GOT3 (cell line): ENCODE measurements at regions not wholly inside any gene's neighbourhood (a gene's known extent, or its start where the extent isn't known, plus 50 kb on each side); places are given as distances from the start of the nearest gene placed in this dataset.

Experiments used
- DNase-seq: peaks from one replicate; lab custom pipeline; 2025; ENCODE audit warnings: mixed read lengths; lab: John Stamatoyannopoulos, UW

- DNase-seq, result no peak
Measured at GRCh38 chr12:77777274-77777673, 53.4 kb upstream of the NAV3 start.

DNA sequence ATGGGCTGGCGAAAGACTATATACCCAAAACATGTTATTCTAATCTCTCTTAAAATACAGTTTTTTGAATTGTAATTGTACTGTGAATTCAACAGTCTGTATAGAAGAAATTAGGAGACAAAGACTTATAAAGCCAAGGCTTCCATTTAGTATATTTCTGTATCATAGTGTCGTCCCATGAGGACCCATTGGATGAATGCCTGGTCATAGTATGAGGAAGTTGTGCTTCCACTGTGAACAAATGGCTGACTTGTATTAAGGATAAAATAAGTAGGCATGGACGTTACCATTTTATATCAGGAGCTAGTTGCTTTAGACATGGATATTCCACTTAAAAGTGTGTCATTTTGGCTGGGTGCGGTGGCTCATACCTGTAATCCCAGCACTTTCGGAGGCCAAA lies 55.9 kb upstream of the NAV3 start:
- DNase-seq, result no peak

DNA sequence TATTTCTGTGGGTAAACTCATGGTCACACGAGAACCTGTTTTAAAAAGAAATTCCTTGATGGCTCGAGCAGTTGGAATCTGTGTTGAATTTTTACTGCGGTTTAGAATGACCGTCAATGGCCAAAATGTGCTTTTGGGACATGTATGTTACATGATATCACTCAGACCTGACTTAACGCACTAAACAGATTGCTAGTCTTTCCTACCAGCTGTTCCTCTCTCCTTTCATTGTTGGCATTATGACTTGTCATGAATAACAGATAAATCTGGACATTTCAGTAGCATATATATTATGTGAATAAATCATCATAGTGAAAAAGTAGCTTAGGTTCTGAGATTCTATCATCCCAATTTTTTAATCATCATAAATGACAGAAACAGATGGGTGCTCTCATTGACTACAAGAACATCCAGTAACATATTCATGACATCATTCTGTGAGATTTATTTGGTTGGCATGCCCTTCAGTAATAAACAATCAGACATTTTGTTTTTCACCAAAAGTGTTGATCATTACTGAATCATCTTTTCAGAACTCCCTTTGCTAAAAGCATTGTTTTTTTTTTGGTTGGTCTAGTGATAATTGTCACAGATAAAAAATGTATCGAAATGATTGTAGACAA lies 57.9 kb upstream of the NAV3 start:
- DNase-seq, result no peak

GRCh38 chr12:77768558-77768957 lies 62.1 kb upstream of the NAV3 start:
- no peak for DNase-seq

DNA sequence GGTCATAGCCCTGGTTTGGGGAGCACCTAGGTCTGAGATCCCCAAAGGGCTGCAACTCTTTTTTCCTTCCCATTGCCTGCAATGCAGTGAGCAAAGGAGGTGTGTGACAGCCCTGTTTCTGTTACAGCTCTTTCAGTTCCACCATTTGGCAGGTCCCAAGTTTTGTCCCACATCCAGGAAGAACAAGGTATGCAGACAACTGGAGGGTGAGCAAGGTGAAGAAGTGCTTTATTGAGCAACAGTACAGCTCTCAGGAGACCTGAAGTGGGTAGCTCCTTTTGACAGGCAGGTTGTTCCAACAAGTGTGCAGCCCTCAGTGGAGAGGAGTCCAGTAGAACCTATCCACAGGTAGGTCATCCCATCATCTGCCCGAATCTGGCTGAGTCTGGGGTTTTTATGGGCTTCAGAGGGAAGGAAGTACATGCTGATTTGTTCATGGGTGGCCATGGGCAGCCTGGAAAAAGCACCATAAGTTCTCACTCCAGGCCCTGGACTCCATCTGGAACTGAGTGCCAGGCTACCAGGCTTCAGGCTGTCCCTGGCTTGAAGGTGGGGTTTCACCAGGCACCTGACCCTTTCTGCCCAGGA lies 62.8 kb upstream of the NAV3 start:
- DNase-seq, result no peak

GRCh38 chr12:77767335-77767734 lies 63.4 kb upstream of the NAV3 start:
- no peak for DNase-seq

- DNase-seq, result no peak
Measured at GRCh38 chr12:77766224-77766623, 64.5 kb upstream of the NAV3 start.

DNA sequence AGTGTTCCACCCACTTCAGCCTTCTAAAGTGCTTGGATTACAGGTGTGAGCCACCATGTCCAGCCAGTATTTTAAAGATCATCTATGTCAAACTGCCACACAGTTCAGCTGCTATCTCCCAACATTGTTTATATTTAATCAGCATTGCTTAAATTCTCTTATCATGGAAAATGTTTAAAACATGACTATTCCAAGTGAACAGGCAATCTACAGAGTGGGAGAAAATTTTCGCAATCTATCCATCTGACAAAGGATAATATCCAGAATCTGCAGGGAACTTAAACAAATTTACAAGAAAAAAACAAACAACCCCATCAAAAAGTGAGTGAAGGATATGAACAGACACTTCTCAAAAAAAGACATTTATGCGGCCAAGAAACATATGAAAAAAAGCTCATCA lies 69.4 kb upstream of the NAV3 start:
- DNase-seq, result no peak

GRCh38 chr12:77760271-77761025 lies 70.2 kb upstream of the NAV3 start:
- no peak for DNase-seq

GRCh38 chr12:77754086-77754485 lies 76.6 kb upstream of the NAV3 start:
- DNase-seq, result no peak

GRCh38 chr12:77751939-77752338 lies 78.8 kb upstream of the NAV3 start:
- DNase-seq, result no peak

GRCh38 chr12:77746096-77746495 lies 84.6 kb upstream of the NAV3 start:
- DNase-seq, result no peak

DNA sequence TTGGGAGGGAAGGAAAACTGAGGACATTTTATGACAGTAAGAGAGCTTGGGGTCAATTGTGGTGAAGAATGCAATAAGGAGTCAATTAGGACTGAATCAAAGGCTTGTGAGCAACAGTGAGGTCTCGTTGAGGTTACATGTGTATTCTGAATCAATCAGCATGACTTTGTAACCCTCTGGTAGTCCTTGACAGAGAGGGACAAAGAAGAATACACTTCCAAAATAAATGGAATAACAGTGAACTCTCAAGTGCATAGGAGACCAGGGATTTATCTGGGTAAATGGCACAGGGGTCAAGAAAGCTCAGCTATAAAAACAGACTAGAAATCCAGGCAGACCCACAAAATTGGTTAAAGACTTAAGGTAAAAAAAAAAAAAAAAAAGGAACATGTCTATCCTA lies 85.1 kb upstream of the NAV3 start:
- DNase-seq, result no peak

DNA sequence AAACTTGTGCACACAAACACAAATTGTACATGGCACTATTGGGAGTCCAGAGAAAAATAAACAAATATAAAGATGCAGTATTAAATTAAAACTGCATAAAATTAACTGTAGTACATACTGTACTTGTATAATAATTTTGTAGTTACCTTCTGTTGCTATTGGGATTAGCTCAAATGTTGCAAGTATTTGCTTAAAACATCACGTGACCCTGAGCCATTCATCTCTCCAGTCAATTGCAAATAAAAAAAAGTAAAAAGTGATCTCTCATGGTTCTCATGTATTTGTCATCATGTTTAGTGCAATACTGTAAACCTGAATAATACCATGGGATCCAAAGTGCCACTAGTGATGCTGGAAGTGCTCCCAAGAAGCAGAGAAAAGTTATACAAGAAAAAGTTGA lies 88.1 kb upstream of the NAV3 start:
- DNase-seq, result no peak

GRCh38 chr12:77741974-77742517 lies 88.6 kb upstream of the NAV3 start:
- DNase-seq, result no peak

DNA sequence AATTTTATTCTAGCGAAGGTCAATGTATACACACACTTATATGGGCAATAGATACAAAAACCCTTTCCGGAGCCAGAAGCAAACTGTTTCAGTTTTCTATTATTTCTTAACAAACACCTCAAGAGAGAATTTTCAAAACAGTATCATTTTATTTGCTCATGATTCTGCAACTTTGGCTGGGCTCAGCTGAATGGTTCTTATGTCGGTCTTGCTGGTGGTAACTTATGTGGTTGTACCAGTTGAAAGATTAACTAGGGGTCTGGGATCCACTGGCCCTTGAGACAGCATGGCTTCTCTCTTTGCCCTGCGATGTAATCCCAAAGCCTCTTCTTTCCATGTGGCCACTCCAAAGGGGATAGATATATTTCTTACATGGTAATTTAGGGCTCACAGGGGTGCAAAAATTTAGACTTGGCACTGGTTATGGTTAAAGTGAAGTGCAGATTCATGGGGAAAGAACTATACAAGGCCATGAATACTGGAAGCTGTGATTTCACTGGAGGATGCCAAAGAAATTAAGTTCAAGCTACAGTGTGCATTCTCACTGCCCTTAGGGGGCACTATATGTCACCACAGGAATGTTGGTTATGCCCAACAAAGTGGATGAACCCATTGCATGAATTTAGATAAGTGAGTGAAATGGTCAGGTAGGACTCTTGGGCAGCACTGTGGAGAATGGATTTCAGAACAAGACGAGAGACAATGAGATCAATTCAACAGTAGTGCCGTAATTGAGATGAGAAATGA lies 94.3 kb upstream of the NAV3 start:
- no peak for DNase-seq

GRCh38 chr12:77734214-77734883 lies 96.3 kb upstream of the NAV3 start:
- DNase-seq, result no peak

GRCh38 chr12:77728018-77728417 lies 102.7 kb upstream of the NAV3 start:
- no peak for DNase-seq

DNA sequence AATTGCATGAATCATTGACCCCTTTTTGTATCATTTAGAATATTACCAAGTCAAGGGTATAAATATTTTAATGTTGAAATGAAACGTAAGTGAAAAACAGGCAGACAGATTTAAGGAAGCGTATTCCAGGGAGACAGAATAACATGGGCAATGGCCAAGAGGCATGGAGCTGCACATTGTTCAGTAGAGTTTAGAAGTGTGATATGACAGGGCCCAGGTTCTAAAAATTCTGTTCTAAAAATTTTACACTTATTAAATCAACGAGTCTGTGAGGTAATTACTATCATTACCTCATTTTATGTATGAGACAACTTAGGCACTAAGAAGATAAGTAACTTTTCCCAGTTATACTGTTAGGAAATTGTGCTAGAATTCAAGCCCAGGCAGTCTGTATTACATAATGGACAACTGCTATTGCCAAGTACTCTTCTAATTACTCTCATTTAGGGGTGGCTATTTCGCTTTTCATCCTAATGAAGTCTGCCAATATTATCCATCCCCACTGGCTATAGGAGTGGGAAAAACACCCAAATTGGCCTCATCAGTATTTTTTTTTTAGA lies 103.2 kb upstream of the NAV3 start:
- no peak for DNase-seq

GRCh38 chr12:77725611-77726010 lies 105.1 kb upstream of the NAV3 start:
- no peak for DNase-seq

DNA sequence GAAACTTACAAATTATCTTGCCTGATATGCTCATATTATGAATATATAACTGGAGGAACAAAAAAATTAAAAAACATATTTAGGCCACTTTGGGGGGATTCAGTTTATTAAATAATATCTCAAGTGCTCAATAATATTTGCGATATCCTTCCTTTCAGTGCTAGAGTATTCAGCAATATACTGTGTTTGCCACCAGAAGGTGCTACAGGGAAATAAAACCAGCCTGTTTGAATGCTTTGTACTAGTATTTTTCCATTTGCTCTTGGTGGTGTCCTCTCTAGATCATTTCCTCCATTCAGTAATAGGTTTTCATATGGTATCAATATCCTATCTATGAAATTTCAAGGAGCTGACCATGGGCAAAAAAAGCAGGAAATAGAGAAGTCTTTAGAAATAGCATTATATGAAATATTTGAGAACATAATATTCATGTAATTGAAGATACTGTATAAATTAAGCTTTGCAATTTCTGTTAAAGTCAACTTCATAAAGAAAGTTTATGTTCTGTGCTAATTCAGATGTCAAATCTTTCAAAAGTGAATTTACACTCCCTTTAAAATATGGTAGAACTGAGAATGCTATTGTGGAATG lies 106.2 kb upstream of the NAV3 start:
- no peak for DNase-seq
